ENCODE measurements at regions not wholly inside any gene's neighbourhood (a gene's known extent, or its start where the extent isn't known, plus 50 kb on each side); places are given as distances from the start of the nearest gene placed in this dataset.

GRCh38 chrX:39779952-39780783, 317.6 kb downstream of the BCOR start:
- H3K9me2 ChIP-seq, result no peaks in the 10 kb centered on the region
- H3K4me2 ChIP-seq, result no peak overlapping the region
- H3K4me3 ChIP-seq (ENCODE audit: low read depth in 2 of 2, low read length in 1 of 2), result no peak overlapping the region
- H3K36me3 ChIP-seq (replicated peaks in 1 of 2; ENCODE audit: control insufficient read depth in 1 of 2, insufficient read depth in 2 of 2, low read length in 1 of 2), result no peaks in the 10 kb centered on the region
- TF ChIP-seq TEAD4 (IDR thresholded peaks at IDR 0.05; ENCODE audit: borderline replicate concordance, insufficient read depth) (no peak), GATA2 (CRISPR knock-in tag; IDR thresholded peaks at IDR 0.05) (no peak), REST (IDR thresholded peaks at IDR 0.05; ENCODE audit: low read depth, low read length) (no peak), CHD2 (IDR thresholded peaks at IDR 0.05; ENCODE audit: low read length, partially characterized antibody) (no peak), MXI1 (IDR thresholded peaks at IDR 0.05; ENCODE audit: low read depth, low read length) (no peak), TCF12 (IDR thresholded peaks at IDR 0.05) (no peak), MEF2A (IDR thresholded peaks at IDR 0.05; ENCODE audit: borderline replicate concordance, low read depth) (no peak), YY1 (IDR thresholded peaks at IDR 0.05; ENCODE audit: low read depth) (no peak), IRF3 (IDR thresholded peaks at IDR 0.05; ENCODE audit: low read depth, low read length) (no peak), RAD21 (IDR thresholded peaks at IDR 0.05; ENCODE audit: low read length) (no peak), NFIC (IDR thresholded peaks at IDR 0.05; ENCODE audit: borderline replicate concordance) (no peak), PBX3 (IDR thresholded peaks at IDR 0.05) (no peak), FOXJ3 (CRISPR knock-in tag; IDR thresholded peaks at IDR 0.05) (no peak), ELF1 (IDR thresholded peaks at IDR 0.05) (no peak), NRF1 (IDR thresholded peaks at IDR 0.05; ENCODE audit: low read depth, low read length) (no peak), SIN3A (IDR thresholded peaks at IDR 0.05; ENCODE audit: borderline replicate concordance, low read depth, low read length) (no peak), USF1 (IDR thresholded peaks at IDR 0.05; ENCODE audit: borderline replicate concordance, low read depth) (no peak), TAF1 (IDR thresholded peaks at IDR 0.05; ENCODE audit: borderline replicate concordance, low read depth, low read length) (no peak), POLR2AphosphoS5 (IDR thresholded peaks at IDR 0.05; ENCODE audit: low read depth, low read length) (no peak), FOXM1 (IDR thresholded peaks at IDR 0.05; ENCODE audit: low read depth) (no peak)
- ChIA-PET POLR2A (no interaction called here), CTCF (no interaction called here)
- 43% methylated on average over 12 of the region's 12 CpGs for WGBS (ENCODE audit: low lambda C conversion rate)
- no peaks in the 10 kb centered on the region; the same call in 1 of the 2 replicates for H3K27me3 ChIP-seq (ENCODE audit: insufficient read depth)
- no peak overlapping the region for H3K9ac ChIP-seq
- no peaks in the 10 kb centered on the region for H3K9me3 ChIP-seq
- no peak overlapping the region for H3K27ac ChIP-seq (ENCODE audit: low read depth in 2 of 2, low read length in 1 of 2)
- no peaks in the 10 kb centered on the region for H4K20me1 ChIP-seq (ENCODE audit: insufficient read depth)
- H2AFZ ChIP-seq (ENCODE audit: low read depth), result no peak overlapping the region
- no peak for DNase-seq
- no peaks in the 10 kb centered on the region for H3K79me2 ChIP-seq (ENCODE audit: insufficient read depth)
- H3K4me1 ChIP-seq (ENCODE audit: control insufficient read depth in 1 of 2, insufficient read depth in 2 of 2, low read depth in 1 of 2, low read length in 1 of 2), result no peaks in the 10 kb centered on the region
- H3F3A ChIP-seq (replicated peaks; ENCODE audit: insufficient read depth), result no peaks in the 10 kb centered on the region
